ENCODE measurements at regions not wholly inside any gene's neighbourhood (a gene's known extent, or its start where the extent isn't known, plus 50 kb on each side); places are given as distances from the start of the nearest gene placed in this dataset.

DNA sequence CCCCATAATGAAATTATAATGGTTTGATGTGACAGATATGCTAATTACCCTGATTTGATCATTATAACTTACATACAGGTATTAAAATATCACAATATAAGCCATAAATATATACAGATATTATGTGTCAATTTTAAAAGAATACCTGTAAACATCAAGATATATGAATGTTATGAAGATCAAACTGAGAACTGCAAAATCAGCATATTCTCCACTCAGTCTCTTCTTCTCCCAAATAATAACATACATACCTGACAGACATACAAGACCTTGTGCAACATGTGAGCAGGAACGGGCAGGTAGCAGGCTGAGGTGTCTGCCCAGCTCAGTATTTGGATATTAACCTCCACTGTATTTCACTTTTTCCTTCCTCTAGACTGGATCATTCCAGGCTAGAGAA, 547.2 kb downstream of the UQCRFS1 start:
- no peaks in the 10 kb centered on the region for H3K36me3 ChIP-seq (ENCODE audit: insufficient read depth, low read length, poor library complexity, severe bottlenecking)
- peaks cover 23% of the 10 kb centered on the region for H3K9me3 ChIP-seq (ENCODE audit: low read depth, low read length, poor library complexity, severe bottlenecking)
- H3K4me1 ChIP-seq (ENCODE audit: insufficient read depth, low read length, poor library complexity, severe bottlenecking): no peaks in the 10 kb centered on the region
- no peak for DNase-seq (ENCODE audit: low spot score)
- no peak overlapping the region for H3K4me3 ChIP-seq (ENCODE audit: low read depth, low read length, poor library complexity, severe bottlenecking)
- no peaks in the 10 kb centered on the region for H3K27me3 ChIP-seq (replicated peaks; ENCODE audit: insufficient read depth, low read depth, low read length, poor library complexity)
- intact Hi-C loops (cut with micrococcal nuclease; ENCODE audit: unreplicated experiment): no loop called here
- H3K27ac ChIP-seq (ENCODE audit: low read depth, low read length, poor library complexity, severe bottlenecking): no peak overlapping the region
- ChIA-PET CTCF (no interaction called here), POLR2A (ENCODE audit: low non-redundant PET) (no interaction called here)
- TF ChIP-seq CTCF (conservative IDR thresholded peaks at IDR 0.05; ENCODE audit: low read depth, low read length): no peak
- TF ChIP-seq EZH2 (IDR thresholded peaks at IDR 0.05; ENCODE audit: borderline replicate concordance, low read depth, low read length, poor library complexity, severe bottlenecking): no peak
- no TSS peak for BruUV-seq (replicated peaks)

- ChIA-PET POLR2A (ENCODE audit: low non-redundant PET) (no interaction called here), CTCF (no interaction called here)
- H3K9me3 ChIP-seq (ENCODE audit: low read depth, low read length, poor library complexity, severe bottlenecking): peaks cover 33% of the 10 kb centered on the region
- no peak overlapping the region for H3K4me3 ChIP-seq (ENCODE audit: low read depth, low read length, poor library complexity, severe bottlenecking)
- no peaks in the 10 kb centered on the region for H3K27me3 ChIP-seq (replicated peaks; ENCODE audit: insufficient read depth, low read depth, low read length, poor library complexity)
- intact Hi-C loops (cut with micrococcal nuclease; ENCODE audit: unreplicated experiment): no loop called here
- no peak overlapping the region for H3K27ac ChIP-seq (ENCODE audit: low read depth, low read length, poor library complexity, severe bottlenecking)
- no peak for DNase-seq (ENCODE audit: low spot score)
- TF ChIP-seq EZH2 (IDR thresholded peaks at IDR 0.05; ENCODE audit: borderline replicate concordance, low read depth, low read length, poor library complexity, severe bottlenecking) (no peak), CTCF (conservative IDR thresholded peaks at IDR 0.05; ENCODE audit: low read depth, low read length) (no peak)
- BruUV-seq (replicated peaks): no TSS peak
- no peaks in the 10 kb centered on the region for H3K4me1 ChIP-seq (ENCODE audit: insufficient read depth, low read length, poor library complexity, severe bottlenecking)
- no peaks in the 10 kb centered on the region for H3K36me3 ChIP-seq (ENCODE audit: insufficient read depth, low read length, poor library complexity, severe bottlenecking)
These were observed 556.3 kb downstream of the UQCRFS1 start for GRCh38 chr19:28656644-28657043.

- no peak for TF ChIP-seq CTCF (conservative IDR thresholded peaks at IDR 0.05; ENCODE audit: low read depth, low read length)
- DNase-seq (ENCODE audit: low spot score): no peak
- POLR2A ChIA-PET (ENCODE audit: low non-redundant PET): no interaction called here
- Histone ChIP-seq H3K4me1 (ENCODE audit: insufficient read depth, low read length, poor library complexity, severe bottlenecking) (no peaks in the 10 kb centered on the region), H3K9me3 (ENCODE audit: low read depth, low read length, poor library complexity, severe bottlenecking) (peaks cover 44% of the 10 kb centered on the region), H3K27ac (ENCODE audit: low read depth, low read length, poor library complexity, severe bottlenecking) (no peak overlapping the region), H3K36me3 (ENCODE audit: insufficient read depth, low read length, poor library complexity, severe bottlenecking) (no peaks in the 10 kb centered on the region), H3K4me3 (ENCODE audit: low read depth, low read length, poor library complexity, severe bottlenecking) (no peak overlapping the region), H3K27me3 (replicated peaks; ENCODE audit: insufficient read depth, low read depth, low read length, poor library complexity) (no peaks in the 10 kb centered on the region)
- intact Hi-C loops (cut with micrococcal nuclease; ENCODE audit: unreplicated experiment): no loop called here
- BruUV-seq (replicated peaks): no TSS peak
- CTCF ChIA-PET: no interaction called here
These were observed 557.9 kb downstream of the UQCRFS1 start for GRCh38 chr19:28655054-28655453.
